WTC11 (cell line): ENCODE measurements at regions not wholly inside any gene's neighbourhood (a gene's known extent, or its start where the extent isn't known, plus 50 kb on each side); places are given as distances from the start of the nearest gene placed in this dataset.

Experiments
- ATF3 ChIP-seq: sonication (generic); formaldehyde crosslinking; conservative IDR thresholded peaks from 2 replicates; pipeline ENCODE4 v1.8.1; 2022; ENCODE audit warnings: mild to moderate bottlenecking, missing genetic modification reagents
- CREB1 ChIP-seq: sonication (generic); formaldehyde crosslinking; IDR thresholded peaks from 2 replicates; pipeline ENCODE4 v1.8.0; 2023; ENCODE audit warnings: mild to moderate bottlenecking, missing genetic modification reagents
- CREM ChIP-seq: sonication (generic); formaldehyde crosslinking; IDR thresholded peaks from 2 replicates; pipeline ENCODE4 v1.8.1; 2022; ENCODE audit warnings: mild to moderate bottlenecking, missing genetic modification reagents, moderate library complexity
- CTCF ChIP-seq: fragments of 200-600 bp; IDR thresholded peaks from 2 replicates; pipeline ENCODE4 v1.8.0; 2022; ENCODE audit warnings: antibody characterized with exemption
- ELF4 ChIP-seq: sonication (generic); formaldehyde crosslinking; IDR thresholded peaks from 2 replicates; pipeline ENCODE4 v1.8.1; 2022; ENCODE audit warnings: low read depth, mild to moderate bottlenecking, moderate library complexity, missing genetic modification reagents
- ETV6 ChIP-seq: sonication (generic); formaldehyde crosslinking; IDR thresholded peaks from 2 replicates; pipeline ENCODE4 v1.8.1; 2022; ENCODE audit warnings: mild to moderate bottlenecking, missing genetic modification reagents
- IRF1 ChIP-seq: sonication (generic); formaldehyde crosslinking; IDR thresholded peaks from 2 replicates; pipeline ENCODE4 v1.8.0; 2023; ENCODE audit warnings: missing genetic modification reagents
- KAT7 ChIP-seq: sonication (generic); formaldehyde crosslinking; IDR thresholded peaks from 2 replicates; pipeline ENCODE4 v1.8.1; 2023; ENCODE audit warnings: missing genetic modification reagents, mild to moderate bottlenecking, borderline replicate concordance
- SP1 ChIP-seq: sonication (generic); formaldehyde crosslinking; conservative IDR thresholded peaks from 2 replicates; pipeline ENCODE4 v1.8.1; 2022; ENCODE audit warnings: missing genetic modification reagents
- TCF7 ChIP-seq: sonication (generic); formaldehyde crosslinking; IDR thresholded peaks from 2 replicates; pipeline ENCODE4 v1.8.0; 2022; ENCODE audit warnings: mild to moderate bottlenecking, low read depth, missing genetic modification reagents, moderate library complexity
- TEAD1 ChIP-seq: sonication (generic); formaldehyde crosslinking; IDR thresholded peaks from 2 replicates; pipeline ENCODE4 v1.8.0; 2022; ENCODE audit warnings: mild to moderate bottlenecking, missing genetic modification reagents
- TEAD4 ChIP-seq: sonication (generic); formaldehyde crosslinking; IDR thresholded peaks from 2 replicates; pipeline ENCODE4 v1.8.0; 2022; ENCODE audit warnings: mild to moderate bottlenecking, missing genetic modification reagents
- ZNF512 ChIP-seq: sonication (generic); formaldehyde crosslinking; IDR thresholded peaks from 2 replicates; pipeline ENCODE4 v1.8.1; 2022; ENCODE audit warnings: missing genetic modification reagents, borderline replicate concordance
- TF ChIP-seq, protein P1 (sequence below): sonication (generic); formaldehyde crosslinking; IDR thresholded peaks from 2 replicates; pipeline ENCODE4 v1.8.1; 2023; ENCODE audit warnings: mild to moderate bottlenecking, missing genetic modification reagents, moderate library complexity

DNA sequence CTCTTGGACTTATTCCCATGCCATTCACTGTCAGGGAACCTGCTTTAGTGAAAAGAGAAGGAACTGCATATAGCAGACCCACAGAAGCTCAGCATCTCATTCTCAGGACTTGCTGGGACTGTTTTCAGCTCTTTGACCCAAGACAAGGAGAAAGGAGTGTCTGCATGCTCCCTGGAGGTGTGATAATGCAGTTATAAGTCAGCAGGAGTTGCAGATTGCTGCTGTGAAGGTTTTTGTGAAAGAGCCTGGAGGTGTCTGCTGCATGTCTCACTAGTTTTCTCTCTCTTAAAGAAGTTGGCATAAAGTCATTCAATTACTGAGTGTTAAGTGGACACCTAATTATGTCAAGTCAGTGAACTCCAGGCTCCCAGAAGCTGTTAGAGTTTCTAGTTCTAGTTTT is 343.4 kb downstream of the BRINP2 start:
- no peak for TF ChIP-seq CTCF
- TF ChIP-seq IRF1 = no peak
- no peak for TF ChIP-seq ZNF512
- TF ChIP-seq KAT7 (CRISPR knock-in tag) = no peak
- TF ChIP-seq ETV6 (CRISPR knock-in tag) = no peak
- TF ChIP-seq CREB1 = no peak
- TF ChIP-seq ELF4 = no peak
- TF ChIP-seq TEAD4 (CRISPR knock-in tag) = no peak
- TF ChIP-seq TCF7 = no peak
- no peak for TF ChIP-seq CREM (CRISPR knock-in tag)
- TF ChIP-seq SP1 = no peak
- no peak for TF ChIP-seq TEAD1 (CRISPR knock-in tag)
- TF ChIP-seq, protein P1, sequence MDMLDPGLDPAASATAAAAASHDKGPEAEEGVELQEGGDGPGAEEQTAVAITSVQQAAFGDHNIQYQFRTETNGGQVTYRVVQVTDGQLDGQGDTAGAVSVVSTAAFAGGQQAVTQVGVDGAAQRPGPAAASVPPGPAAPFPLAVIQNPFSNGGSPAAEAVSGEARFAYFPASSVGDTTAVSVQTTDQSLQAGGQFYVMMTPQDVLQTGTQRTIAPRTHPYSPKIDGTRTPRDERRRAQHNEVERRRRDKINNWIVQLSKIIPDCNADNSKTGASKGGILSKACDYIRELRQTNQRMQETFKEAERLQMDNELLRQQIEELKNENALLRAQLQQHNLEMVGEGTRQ (CRISPR knock-in tag) = no peak
- TF ChIP-seq ATF3 (CRISPR knock-in tag) = no peak
